ENCODE measurements at regions not wholly inside any gene's neighbourhood (a gene's known extent, or its start where the extent isn't known, plus 50 kb on each side); places are given as distances from the start of the nearest gene placed in this dataset.
"Not testable (repeated sequence)": the region's sequence is repeated elsewhere in the genome, so short reads cannot be mapped to it uniquely, and the experiment has no call there.

DNA sequence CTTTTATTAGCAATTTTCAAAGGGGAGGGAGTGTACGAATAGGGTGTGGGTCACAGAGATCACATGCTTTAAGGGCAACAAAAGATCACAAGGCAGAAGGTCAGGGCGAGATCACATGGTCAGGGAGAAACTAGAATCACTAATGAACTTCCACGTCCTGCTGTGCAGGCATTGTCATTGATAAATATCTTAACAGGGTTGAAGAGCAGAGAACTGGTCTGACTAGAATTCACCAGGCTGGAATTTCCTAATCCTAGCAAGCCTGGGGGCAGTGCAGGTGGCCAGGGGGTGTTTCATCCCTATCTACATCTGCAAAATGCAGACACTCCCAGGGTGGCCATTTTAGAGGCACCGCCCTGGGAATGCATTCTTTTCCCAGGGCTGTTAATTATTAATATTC, 101.2 kb upstream of the TMTC1 start:
- not testable (repeated sequence) for DNase-seq (ENCODE audit: low spot score); FAIRE-seq

DNA sequence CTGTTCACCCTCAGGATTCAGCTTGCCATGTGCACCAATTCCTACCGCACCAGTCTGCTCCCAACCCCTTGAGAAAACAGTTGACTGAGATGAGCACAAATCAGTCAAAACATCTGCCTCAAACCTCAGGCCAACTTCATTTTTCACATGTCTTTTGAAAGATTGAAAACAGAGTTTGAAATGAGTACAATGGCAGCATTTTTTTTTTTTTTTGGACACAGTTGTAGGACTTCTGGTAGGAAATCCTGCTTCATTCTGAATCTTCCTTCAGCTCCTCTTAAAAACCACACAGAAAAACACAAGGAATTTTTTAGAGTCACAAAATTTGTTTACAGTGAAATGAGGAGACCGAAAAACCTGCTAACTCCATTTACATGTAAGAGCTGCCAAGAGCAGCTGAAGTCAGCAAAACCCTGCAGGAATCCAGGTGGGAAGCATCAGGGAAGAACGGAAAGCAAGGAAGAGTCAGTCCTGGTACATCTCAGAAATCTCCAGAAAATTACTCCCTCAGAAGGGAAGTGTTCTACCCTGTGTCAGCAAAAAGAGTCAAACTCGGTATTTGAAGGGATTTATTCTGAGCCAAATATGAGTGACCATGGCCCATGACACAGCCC, 100.3 kb upstream of the TMTC1 start:
- no peak for FAIRE-seq

DNA sequence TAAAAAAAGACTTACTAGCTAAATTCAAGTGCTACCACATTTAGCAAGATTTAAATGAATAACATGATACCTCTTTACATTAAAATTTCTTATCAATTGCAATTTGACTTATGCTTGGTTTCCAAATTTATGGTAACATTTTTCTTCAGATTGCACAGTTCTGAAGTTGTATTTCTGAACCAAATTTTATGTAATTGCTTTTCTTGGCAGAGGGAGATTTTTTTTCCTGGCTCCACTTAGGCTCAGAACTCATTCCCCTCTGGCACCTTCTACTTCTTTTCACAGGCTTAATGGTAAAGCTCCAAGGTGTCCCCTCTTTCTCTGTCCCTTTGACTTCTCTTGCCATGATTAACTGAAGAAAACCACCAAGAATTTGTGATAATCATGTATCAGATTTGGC, 99.8 kb upstream of the TMTC1 start:
- no peak for FAIRE-seq

More for the DNA sequence above, 100.3 kb upstream of the TMTC1 start:
- DNase-seq (ENCODE audit: low spot score), result no peak

DNA sequence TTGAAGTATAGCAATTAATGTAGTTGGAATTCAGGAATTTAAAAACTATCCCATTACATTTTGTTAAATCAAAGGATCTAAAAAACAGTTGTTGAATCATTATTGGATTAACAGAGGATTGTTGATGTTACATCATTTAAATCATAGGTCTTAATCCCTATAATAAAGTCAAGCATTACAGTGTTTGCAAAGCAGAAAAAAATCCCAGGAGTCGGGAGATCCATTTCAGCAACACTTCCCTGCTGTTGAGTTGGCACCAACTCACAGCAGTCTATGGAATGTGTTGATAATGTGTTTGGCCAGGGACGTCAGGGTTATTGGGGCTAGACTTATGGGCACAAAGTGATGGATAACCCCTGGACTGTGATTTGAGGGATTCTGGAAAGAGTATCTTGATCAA, 99.1 kb upstream of the TMTC1 start:
- FAIRE-seq (no peak), DNase-seq (ENCODE audit: low spot score) (no peak)

More for the DNA sequence above, 99.8 kb upstream of the TMTC1 start:
- DNase-seq (ENCODE audit: low spot score), result no peak

DNA sequence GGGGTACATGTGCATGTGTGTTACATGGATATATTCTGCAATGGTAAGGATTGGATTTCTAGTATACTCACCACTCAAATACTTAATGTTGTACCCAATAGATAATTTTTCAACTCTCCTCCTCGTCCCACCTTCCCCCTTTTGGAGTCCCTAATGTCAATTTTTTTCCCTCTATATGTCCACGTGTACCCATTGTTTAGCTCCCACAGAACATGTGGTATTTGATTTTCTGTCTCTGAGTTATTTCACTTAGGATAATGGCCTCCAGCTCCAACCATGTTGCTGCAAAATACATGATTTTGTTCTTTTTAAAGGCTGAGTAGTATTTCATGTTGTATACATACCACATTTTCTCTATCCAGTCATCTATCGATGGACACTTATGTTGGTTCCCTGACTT, 97.2 kb upstream of the TMTC1 start:
- FAIRE-seq, result no peak
- DNase-seq (ENCODE audit: low spot score), result no peak

DNA sequence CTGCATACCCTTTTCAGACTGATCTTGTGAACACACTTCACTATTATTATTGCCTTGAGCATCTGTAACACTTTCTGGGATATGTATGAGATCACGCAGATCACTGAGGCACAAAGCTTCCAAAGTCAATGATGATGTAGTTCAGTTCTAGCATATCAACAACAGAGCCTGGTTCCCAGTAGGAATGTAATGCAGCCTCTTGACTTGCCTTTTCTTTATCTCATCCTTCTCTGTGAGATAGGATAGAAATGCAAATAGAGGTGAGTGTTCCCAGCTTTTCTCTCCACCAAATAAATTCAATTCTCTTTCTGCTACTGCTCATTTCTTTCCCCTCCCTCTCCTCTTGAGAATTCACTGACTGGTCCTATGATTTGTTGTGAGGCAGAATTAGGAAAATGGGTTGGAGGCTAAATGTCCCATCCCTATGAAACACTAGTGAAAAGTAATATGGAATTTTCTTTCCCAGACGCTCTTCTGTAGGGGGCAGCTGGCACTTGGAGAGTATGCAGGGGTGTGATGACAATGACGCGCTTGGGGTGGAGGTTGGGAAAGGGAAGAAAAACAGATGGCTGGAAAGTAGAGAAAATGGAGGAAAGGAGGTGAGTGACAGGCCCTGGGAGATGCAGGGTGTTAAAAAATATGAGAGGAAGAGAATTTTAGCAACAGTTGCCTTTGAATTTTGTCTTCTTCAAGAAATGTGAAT, 96.0 kb upstream of the TMTC1 start:
- DNase-seq (ENCODE audit: low spot score) (no peak), FAIRE-seq (no peak)

DNA sequence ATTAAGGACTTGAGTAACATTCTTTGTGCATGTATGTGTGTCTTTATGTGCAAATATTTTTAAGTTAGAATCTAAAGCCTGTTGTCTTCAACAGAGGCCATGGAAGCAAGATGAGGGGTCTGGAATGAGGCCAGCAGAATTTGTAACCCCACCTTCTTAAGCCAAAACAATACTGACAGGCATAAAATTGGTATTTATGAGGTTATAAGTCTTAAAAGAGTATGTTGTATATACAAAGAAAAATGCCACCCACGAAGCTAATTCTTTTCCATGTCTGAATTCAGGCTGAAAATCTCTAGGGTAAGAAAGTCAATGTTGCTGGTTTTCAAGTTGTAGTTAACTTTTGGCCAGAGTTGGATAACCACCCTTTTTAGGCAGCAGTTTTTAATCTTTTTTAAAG, 86.2 kb upstream of the TMTC1 start:
- DNase-seq (ENCODE audit: low spot score) (no peak), FAIRE-seq (no peak)

DNA sequence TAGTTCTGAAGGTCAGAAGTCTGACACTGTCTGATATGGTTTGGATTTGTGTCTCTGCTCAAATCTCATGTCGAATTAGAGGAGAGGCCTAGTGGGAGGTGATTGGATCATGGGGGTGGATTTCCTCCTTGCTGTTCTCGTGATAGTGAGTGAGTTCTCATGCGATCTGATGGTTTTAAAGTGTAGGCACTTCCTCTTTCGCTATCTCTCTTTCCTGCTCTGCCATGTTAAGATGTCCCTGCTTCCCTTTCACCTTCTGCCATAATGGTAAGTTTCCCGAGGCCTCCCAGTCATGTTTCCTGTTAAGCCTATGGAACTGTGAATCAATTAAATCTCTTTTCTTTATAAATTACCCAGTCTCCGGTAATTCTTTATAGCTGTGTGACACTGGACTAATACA, 84.1 kb upstream of the TMTC1 start:
- no peak for FAIRE-seq
- DNase-seq (ENCODE audit: low spot score), result no peak

DNA sequence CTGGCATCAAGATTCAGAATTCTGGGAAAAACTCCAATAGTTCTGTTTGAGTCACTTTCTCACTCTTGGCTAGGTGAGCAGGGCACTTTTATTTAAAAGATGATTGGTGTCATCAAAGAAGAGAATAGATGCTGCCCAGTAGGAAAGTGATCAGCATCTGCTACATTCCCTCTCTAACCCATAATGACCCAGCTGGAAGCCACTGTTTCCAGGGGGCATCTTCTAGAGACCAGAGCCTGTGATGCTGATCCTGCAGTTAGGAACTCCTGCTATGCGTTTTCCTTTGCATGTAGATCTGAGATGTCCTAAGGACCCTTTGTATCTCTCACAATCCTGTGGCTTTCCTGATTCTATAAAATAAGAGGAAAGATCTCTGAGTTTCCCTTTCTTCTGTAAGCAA, 79.9 kb upstream of the TMTC1 start:
- FAIRE-seq, result no peak

DNA sequence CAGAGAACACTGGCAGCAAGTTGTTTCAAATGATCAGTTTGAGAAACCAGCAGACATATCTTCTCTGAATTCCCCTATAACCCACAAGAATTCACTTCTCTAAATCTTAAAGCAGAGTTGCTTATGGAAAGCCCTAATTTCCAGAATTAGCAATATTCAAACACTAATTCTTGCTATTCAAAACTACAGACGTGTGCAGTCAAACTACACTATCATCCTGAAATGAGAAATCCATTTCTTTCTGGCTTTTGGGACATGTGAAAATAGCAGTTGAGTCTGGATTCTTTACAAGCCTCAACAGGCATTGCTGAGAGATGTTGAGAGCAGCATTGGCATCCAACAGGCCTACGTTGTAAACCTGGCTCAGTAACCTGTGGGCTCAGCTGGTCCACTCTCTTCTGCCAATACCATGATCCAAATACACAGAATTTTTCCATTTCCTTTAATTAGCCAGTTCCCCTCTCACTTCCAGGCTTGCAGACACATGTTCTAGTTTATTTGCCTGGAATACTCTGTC, 74.6 kb upstream of the TMTC1 start:
- FAIRE-seq (no peak), DNase-seq (ENCODE audit: low spot score) (no peak)

More for the DNA sequence above, 79.9 kb upstream of the TMTC1 start:
- DNase-seq (ENCODE audit: low spot score), result no peak

DNA sequence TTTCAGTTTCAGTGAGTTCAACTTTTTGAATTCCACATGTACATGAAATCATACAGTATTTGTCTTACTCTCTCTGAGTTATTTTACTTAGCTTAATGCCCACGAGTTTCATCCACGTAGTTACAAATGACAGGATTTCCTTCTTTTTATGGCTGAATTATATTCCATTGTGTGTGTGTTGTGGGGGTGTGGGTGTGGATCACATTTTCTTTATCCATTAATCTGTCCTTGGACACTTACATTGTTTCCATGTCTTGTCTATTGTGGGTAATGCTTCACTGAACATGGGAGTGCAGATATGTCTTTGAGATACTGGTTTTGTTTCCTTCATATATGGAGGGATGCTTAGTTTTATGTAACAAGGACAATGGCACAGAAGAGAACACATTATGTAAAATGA, 63.5 kb upstream of the TMTC1 start:
- FAIRE-seq (peak; percentile 17), DNase-seq (ENCODE audit: low spot score) (no peak)

DNA sequence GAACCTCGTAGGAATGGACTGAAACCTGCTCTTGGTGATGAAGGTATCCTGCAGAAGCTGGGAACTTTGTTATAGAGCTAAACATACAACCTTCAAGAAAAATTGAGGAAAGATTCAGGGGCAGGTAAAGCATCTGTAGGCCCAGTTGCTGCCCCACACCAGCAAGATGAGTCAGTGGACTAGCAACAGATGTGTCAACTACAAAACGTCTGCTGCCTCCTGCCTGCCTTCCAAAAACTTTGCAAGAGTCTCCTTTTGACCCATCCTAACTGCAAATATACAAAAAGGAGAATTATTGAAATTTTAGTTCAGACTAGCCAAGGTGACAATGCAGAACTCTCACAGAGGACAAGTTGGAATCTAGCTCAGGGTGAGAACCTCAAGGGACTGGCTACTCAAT, 60.9 kb upstream of the TMTC1 start:
- DNase-seq (ENCODE audit: low spot score) (no peak), FAIRE-seq (no peak)

DNA sequence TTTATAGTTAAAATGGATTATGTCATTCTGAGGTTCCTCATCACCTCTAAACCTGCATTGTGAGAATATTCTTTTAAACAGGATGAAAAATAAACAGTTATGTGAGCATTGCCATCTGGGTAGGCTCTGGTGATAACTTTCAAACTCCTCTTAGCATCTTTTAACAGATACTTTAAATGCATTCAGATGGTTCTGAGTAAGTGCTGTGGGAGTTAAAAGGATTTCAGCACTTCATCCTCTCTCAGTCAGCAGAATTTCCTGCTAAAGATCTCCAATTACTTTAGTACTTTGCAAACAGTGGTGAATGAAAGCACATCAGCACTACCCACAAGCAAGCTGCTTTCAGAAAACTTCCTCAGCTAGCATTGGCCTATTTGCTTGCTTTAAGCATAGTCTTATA, 59.3 kb upstream of the TMTC1 start:
- FAIRE-seq, result no peak

DNA sequence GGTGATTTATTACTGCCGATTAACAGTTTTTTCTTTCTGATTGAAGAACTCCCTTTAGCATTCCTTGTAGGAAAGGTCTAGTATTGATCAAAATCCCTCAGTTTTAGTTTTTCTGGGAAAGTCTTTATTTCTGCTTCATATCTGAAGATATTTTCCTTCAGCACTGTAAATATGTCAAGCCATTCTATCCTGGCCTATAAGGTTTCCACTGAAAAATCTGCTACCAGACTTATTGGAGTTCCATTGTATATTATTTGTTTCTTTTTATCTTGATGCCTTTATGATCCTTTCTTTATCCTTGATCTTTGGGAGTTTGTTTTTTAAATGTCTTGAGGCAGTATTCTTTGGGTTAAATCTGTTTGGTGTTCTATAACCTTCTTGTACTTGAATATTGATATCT, 55.0 kb upstream of the TMTC1 start:
- no peak for DNase-seq (ENCODE audit: low spot score)
- FAIRE-seq, result no peak

More for the DNA sequence above, 59.3 kb upstream of the TMTC1 start:
- DNase-seq (ENCODE audit: low spot score), result no peak

Data from urothelium cell line (cell line).